Endothelial cell of umbilical vein (primary cell): ENCODE measurements at regions not wholly inside any gene's neighbourhood (a gene's known extent, or its start where the extent isn't known, plus 50 kb on each side); places are given as distances from the start of the nearest gene placed in this dataset.
"Not testable (repeated sequence)": the region's sequence is repeated elsewhere in the genome, so short reads cannot be mapped to it uniquely, and the experiment has no call there.

Source experiments
- BruUV-seq: library from RNA; stranded (reverse); fragments of 400-500 nt; replicated peaks from 2 replicates; lab custom pipeline; 2021; lab: Mats Ljungman, UMichigan
- CTCF ChIA-PET: fragments of 300-600, 350-600 bp; sonication (Branson Sonifier 250); formaldehyde crosslinking; loops from one replicate; lab custom pipeline; 2021; ENCODE audit warnings: antibody characterized with exemption, inconsistent platforms; lab: Charles Lee
- POLR2A ChIA-PET: fragments of 300-600, 350-600 bp; sonication (Branson Sonifier 250); formaldehyde crosslinking; loops from one replicate; lab custom pipeline; 2021; ENCODE audit warnings: antibody characterized with exemption, inconsistent platforms; lab: Charles Lee
- DNase-seq: peaks from one replicate; pipeline ENCODE4 v3.0.0-alpha.2; 2011; ENCODE audit warnings: low read depth, low spot score
- FAIRE-seq: peaks from 2 replicates; lab custom pipeline; 2011; peaks lifted over from hg19 to GRCh38; lab: Jason Lieb, UNC
- H2AFZ ChIP-seq: 2 replicates; pipeline ENCODE4 v1.6.0; 2012; ENCODE audit warnings: low read depth, low read length, control low read depth, inconsistent platforms
- H3K27ac ChIP-seq: 2 replicates; pipeline ENCODE4 v1.5.1; 2011; ENCODE audit warnings: low read depth, mild to moderate bottlenecking, control low read depth, low read length, moderate library complexity; ENCODE audit not compliant: insufficient read depth
- H3K27me3 ChIP-seq, 2 experiments: 2 replicates each; pipeline versions ENCODE4 v1.6.0 to v1.6.1; 2011; ENCODE audit warnings: low read length in 2 of 2, mixed read lengths in 1 of 2; ENCODE audit not compliant: control insufficient read depth in 2 of 2, insufficient read depth in 2 of 2
- H3K36me3 ChIP-seq, 2 experiments: 2 replicates in 1 of 2; 3 replicates in 1 of 2; pipeline ENCODE4 v1.5.1; 2011; ENCODE audit warnings: low read length in 2 of 2, mild to moderate bottlenecking in 1 of 2, moderate library complexity in 1 of 2; ENCODE audit not compliant: control insufficient read depth in 2 of 2, insufficient read depth in 2 of 2; ENCODE audit errors: extremely low read depth in 1 of 2
- H3K4me1 ChIP-seq: 3 replicates; pipeline ENCODE4 v1.5.1; 2011; ENCODE audit warnings: mild to moderate bottlenecking, low read length; ENCODE audit not compliant: control insufficient read depth, insufficient read depth; ENCODE audit errors: extremely low read depth
- H3K4me2 ChIP-seq: 2 replicates; pipeline ENCODE4 v1.6.1; 2011; ENCODE audit warnings: low read length, control low read depth, mixed read lengths; ENCODE audit not compliant: insufficient read depth
- H3K4me3 ChIP-seq, 3 experiments: fragments of 200-600 bp in 1 of 3; sonication (generic), shearing (Covaris generic) in 1 of 3; replicated peaks in 1 of 3; 2 replicates each; pipeline ENCODE4 v1.5.1; 2011 to 2016; ENCODE audit warnings: control low read depth in 3 of 3, low read length in 3 of 3, mild to moderate bottlenecking in 2 of 3, inconsistent platforms in 1 of 3, low read depth in 1 of 3, moderate library complexity in 1 of 3; ENCODE audit not compliant: insufficient read depth in 1 of 3
- H3K79me2 ChIP-seq: 2 replicates; pipeline ENCODE4 v1.6.0; 2012; ENCODE audit warnings: low read length, inconsistent platforms; ENCODE audit not compliant: control insufficient read depth, insufficient read depth
- H3K9ac ChIP-seq: replicated peaks from 2 replicates; pipeline ENCODE3; 2011; ENCODE audit warnings: low read length, control low read depth; ENCODE audit not compliant: insufficient read depth; ENCODE audit errors: extremely low read depth
- H3K9me1 ChIP-seq: replicated peaks from 3 replicates; pipeline ENCODE4 v1.6.0; 2011; ENCODE audit warnings: mild to moderate bottlenecking, low read length; ENCODE audit not compliant: control insufficient read depth, insufficient read depth; ENCODE audit errors: extremely low read depth
- H3K9me3 ChIP-seq: replicated peaks from 2 replicates; pipeline ENCODE4 v1.5.1; 2012; ENCODE audit warnings: low read length, inconsistent platforms; ENCODE audit not compliant: control insufficient read depth, insufficient read depth
- H4K20me1 ChIP-seq: replicated peaks from 2 replicates; pipeline ENCODE3; 2011; ENCODE audit warnings: mild to moderate bottlenecking, low read length; ENCODE audit not compliant: control insufficient read depth, insufficient read depth; ENCODE audit errors: extremely low read depth
- CTCF ChIP-seq, 2 donors: IDR thresholded peaks; 1 replicate in 1 of 2; 2 replicates in 1 of 2; pipeline ENCODE4 v1.5.1; 2011; ENCODE audit warnings: low read length in 2 of 2, mild to moderate bottlenecking in 2 of 2, moderate library complexity in 2 of 2, control low read depth in 1 of 2, inconsistent platforms in 1 of 2, low read depth in 1 of 2; ENCODE audit not compliant: insufficient read depth in 1 of 2; ENCODE audit errors: extremely low read depth in 1 of 2
- EZH2 ChIP-seq: IDR thresholded peaks from 2 replicates; pipeline ENCODE4 v1.6.1; 2012; ENCODE audit warnings: borderline replicate concordance, low read depth, mild to moderate bottlenecking, moderate library complexity, low read length, inconsistent platforms; ENCODE audit not compliant: severe bottlenecking
- FOS ChIP-seq: IDR thresholded peaks from 2 replicates; pipeline ENCODE4 v1.6.1; 2011; ENCODE audit warnings: mild to moderate bottlenecking, low read length, moderate library complexity, borderline replicate concordance; ENCODE audit not compliant: insufficient read depth
- GATA2 ChIP-seq: IDR thresholded peaks from 2 replicates; pipeline ENCODE4 v1.7.0; 2011; ENCODE audit warnings: low read depth, mild to moderate bottlenecking, moderate library complexity, mixed read lengths, low read length; ENCODE audit not compliant: insufficient read length, insufficient read depth
- JUN ChIP-seq: IDR thresholded peaks from 2 replicates; pipeline ENCODE4 v1.6.1; 2011; ENCODE audit warnings: borderline replicate concordance, low read depth; ENCODE audit not compliant: insufficient read length, insufficient read depth
- MAX ChIP-seq: IDR thresholded peaks from 2 replicates; pipeline ENCODE4 v1.6.1; 2011; ENCODE audit not compliant: insufficient read depth, insufficient read length
- MYC ChIP-seq: IDR thresholded peaks from one replicate; pipeline ENCODE4 v1.6.1; 2011; ENCODE audit warnings: mild to moderate bottlenecking, low read depth, low read length
- POLR2A ChIP-seq: IDR thresholded peaks from 2 replicates; pipeline ENCODE4 v1.6.1; 2012; ENCODE audit warnings: low read depth, mild to moderate bottlenecking, control low read depth, low read length
- POLR2AphosphoS5 ChIP-seq: IDR thresholded peaks from 2 replicates; pipeline ENCODE4 v1.6.1; 2012; ENCODE audit warnings: low read depth, mild to moderate bottlenecking, control low read depth, low read length, moderate library complexity; ENCODE audit not compliant: insufficient read depth
- dilution Hi-C: fragments of 300-500 bp; cut with MboI; formaldehyde crosslinking; loops from one replicate; pipeline ENCODE4 v1.15.0; 2019; ENCODE audit warnings: low sequenced_read_pairs; ENCODE audit not compliant: extremely low pct_ligation_motif_present
- intact Hi-C: fragments of 100-400 bp; cut with micrococcal nuclease; formaldehyde crosslinking; loops from one replicate; pipeline ENCODE4 v1.10.0; 2022

- dilution Hi-C loops = not testable (repeated sequence)
Measured at GRCh38 chr12:74281401-74282180, 256.0 kb upstream of the ATXN7L3B start.

GRCh38 chr12:74283646-74284045, 254.0 kb upstream of the ATXN7L3B start:
- no peak for TF ChIP-seq CTCF (IDR thresholded peaks at IDR 0.05; ENCODE audit: extremely low read depth in 1 of 2, insufficient read depth in 1 of 2, low read depth in 1 of 2, low read length in 2 of 2)
- TF ChIP-seq POLR2A = no peak
- TF ChIP-seq MYC = no peak
- TF ChIP-seq FOS = no peak
- no peak for TF ChIP-seq EZH2
- TF ChIP-seq JUN = no peak
- TF ChIP-seq POLR2AphosphoS5 = no peak
- TF ChIP-seq GATA2 = no peak
- no peak for TF ChIP-seq MAX
- Histone ChIP-seq H3K9me1 (no peaks in the 10 kb centered on the region), H3K27me3 (no peaks in the 10 kb centered on the region), H3K4me1 (no peaks in the 10 kb centered on the region), H3K27ac (no peak overlapping the region), H3K9me3 (peaks cover 3% of the 10 kb centered on the region), H3K4me3 (no peak overlapping the region), H4K20me1 (no peaks in the 10 kb centered on the region), H3K9ac (no peak overlapping the region), H3K36me3 (no peaks in the 10 kb centered on the region), H3K4me2 (no peak overlapping the region), H3K79me2 (no peaks in the 10 kb centered on the region), H2AFZ (no peak overlapping the region)
- dilution Hi-C loops (no loop called here), intact Hi-C loops (no loop called here)
- ChIA-PET POLR2A (no interaction called here), CTCF (no interaction called here)
- no TSS peak for BruUV-seq
- DNase-seq (no peak), FAIRE-seq (no peak)

More at GRCh38 chr12:74281401-74282180, 256.0 kb upstream of the ATXN7L3B start:
- H3K79me2 ChIP-seq, BruUV-seq, H3K4me2 ChIP-seq, H3K27me3 ChIP-seq, DNase-seq, H3K27ac ChIP-seq, H3K36me3 ChIP-seq, H3K4me1 ChIP-seq, H3K9me1 ChIP-seq, intact Hi-C loops, CTCF ChIA-PET, H4K20me1 ChIP-seq, H2AFZ ChIP-seq, H3K9ac ChIP-seq, H3K4me3 ChIP-seq, FAIRE-seq, H3K9me3 ChIP-seq, POLR2A ChIA-PET: not testable (repeated sequence)
